ENCODE measurements at regions not wholly inside any gene's neighbourhood (a gene's known extent, or its start where the extent isn't known, plus 50 kb on each side); places are given as distances from the start of the nearest gene placed in this dataset.

GRCh38 chr12:131345521-131346436, 365.1 kb upstream of the SFSWAP start:
- H3K4me1 ChIP-seq: no peaks in the 10 kb centered on the region
- intact Hi-C loops (cut with DNase I; ENCODE audit: low total_unique reads) (no loop called here), in situ Hi-C loops (cut with MboI; ENCODE audit: low sequenced_read_pairs in 4 of 4) (no loop called here)
- TF ChIP-seq CTCF (IDR thresholded peaks at IDR 0.05 in 4 of 5, conservative IDR thresholded peaks at IDR 0.05 in 1 of 5) (no peak), POLR2A (IDR thresholded peaks at IDR 0.05) (no peak)
- ATAC-seq (no peak), DNase-seq (no peak)
- no peaks in the 10 kb centered on the region for H3K9me3 ChIP-seq
- H3K36me3 ChIP-seq: no peaks in the 10 kb centered on the region
- H3K27me3 ChIP-seq: no peaks in the 10 kb centered on the region
- no peak overlapping the region for H3K4me3 ChIP-seq
- no peak overlapping the region for H3K27ac ChIP-seq

- H3K36me3 ChIP-seq: no peaks in the 10 kb centered on the region
- no peaks in the 10 kb centered on the region for H3K9me3 ChIP-seq
- no peak overlapping the region for H3K4me3 ChIP-seq
- H3K4me1 ChIP-seq: no peaks in the 10 kb centered on the region
- intact Hi-C loops (cut with DNase I; ENCODE audit: low total_unique reads): no loop called here
- in situ Hi-C loops (cut with MboI; ENCODE audit: low sequenced_read_pairs in 4 of 4): no loop called here
- H3K27me3 ChIP-seq: peaks cover 0 to 3% (median 0%) of the 10 kb centered on the region in 3 donors
- H3K27ac ChIP-seq: no peak overlapping the region
- ATAC-seq: no peak
- no peak for TF ChIP-seq CTCF (IDR thresholded peaks at IDR 0.05 in 4 of 5, conservative IDR thresholded peaks at IDR 0.05 in 1 of 5)
- TF ChIP-seq POLR2A (IDR thresholded peaks at IDR 0.05): no peak
- DNase-seq: no peak
Observed at GRCh38 chr12:131346555-131347344, 364.1 kb upstream of the SFSWAP start.

- intact Hi-C loops (cut with DNase I; ENCODE audit: low total_unique reads): no loop called here
- Histone ChIP-seq H3K9me3 (no peaks in the 10 kb centered on the region), H3K4me3 (no peak overlapping the region), H3K27ac (no peak overlapping the region), H3K27me3 (peaks cover 0 to 3% (median 0%) of the 10 kb centered on the region in 3 donors), H3K36me3 (no peaks in the 10 kb centered on the region), H3K4me1 (no peaks in the 10 kb centered on the region)
- in situ Hi-C loops (cut with MboI; ENCODE audit: low sequenced_read_pairs in 4 of 4): no loop called here
- no peak for TF ChIP-seq CTCF (IDR thresholded peaks at IDR 0.05 in 4 of 5, conservative IDR thresholded peaks at IDR 0.05 in 1 of 5)
- TF ChIP-seq POLR2A (IDR thresholded peaks at IDR 0.05): no peak
- ATAC-seq (no peak), DNase-seq (no peak)
Observed at GRCh38 chr12:131347345-131347714, 363.6 kb upstream of the SFSWAP start.

GRCh38 chr12:131347732-131348131, 363.2 kb upstream of the SFSWAP start:
- in situ Hi-C loops (cut with MboI; ENCODE audit: low sequenced_read_pairs in 4 of 4): no loop called here
- intact Hi-C loops (cut with DNase I; ENCODE audit: low total_unique reads): no loop called here

More at GRCh38 chr12:131347732-131348131, 363.2 kb upstream of the SFSWAP start:
- Histone ChIP-seq H3K4me3 (no peak overlapping the region), H3K27ac (no peak overlapping the region), H3K27me3 (peaks cover 0 to 3% (median 0%) of the 10 kb centered on the region in 3 donors), H3K9me3 (no peaks in the 10 kb centered on the region), H3K4me1 (no peaks in the 10 kb centered on the region), H3K36me3 (no peaks in the 10 kb centered on the region)
- ATAC-seq (no peak), DNase-seq (no peak)
- TF ChIP-seq CTCF (IDR thresholded peaks at IDR 0.05 in 4 of 5, conservative IDR thresholded peaks at IDR 0.05 in 1 of 5): no peak
- TF ChIP-seq POLR2A (IDR thresholded peaks at IDR 0.05): no peak

Measured in gastrocnemius medialis (tissue), 4 donors.